GM12892 (cell line): ENCODE measurements at regions not wholly inside any gene's neighbourhood (a gene's known extent, or its start where the extent isn't known, plus 50 kb on each side); places are given as distances from the start of the nearest gene placed in this dataset.

ENCODE experiments used
- POLR2A ChIP-seq: IDR thresholded peaks from 2 replicates; pipeline ENCODE4 v1.6.1; 2011; ENCODE audit warnings: low read depth, low read length, control low read depth
- POLR2AphosphoS5 ChIP-seq: IDR thresholded peaks from 2 replicates; pipeline ENCODE4 v1.6.1; 2011; ENCODE audit warnings: low read depth, low read length, control low read depth
- TAF1 ChIP-seq: IDR thresholded peaks from 2 replicates; pipeline ENCODE4 v1.6.1; 2011; ENCODE audit warnings: low read depth, mild to moderate bottlenecking, control low read depth, low read length, borderline replicate concordance

DNA sequence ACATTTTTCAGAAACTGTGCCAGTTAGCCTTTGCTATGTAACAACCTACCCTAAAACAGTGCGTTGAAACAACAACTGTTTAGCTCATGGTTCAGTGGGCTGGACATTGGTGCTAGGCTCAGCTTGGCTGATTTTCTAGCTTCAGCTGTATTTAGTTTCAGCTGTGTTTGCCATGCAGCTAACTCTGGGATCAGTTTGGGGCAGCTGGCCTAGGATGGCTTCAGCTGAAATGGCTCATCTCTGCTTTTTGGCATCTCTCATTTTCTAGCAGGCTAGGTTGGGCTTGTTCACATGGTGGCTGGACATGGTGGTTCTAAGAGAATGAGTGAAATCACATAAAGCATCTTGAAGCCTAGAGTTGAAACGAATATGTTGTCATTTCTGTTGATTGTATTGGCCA is 464.2 kb downstream of the QKI start:
- TF ChIP-seq POLR2A (no peak), POLR2AphosphoS5 (no peak), TAF1 (no peak)
